GM23248 (cell line): ENCODE measurements at regions not wholly inside any gene's neighbourhood (a gene's known extent, or its start where the extent isn't known, plus 50 kb on each side); places are given as distances from the start of the nearest gene placed in this dataset.
"Not testable (repeated sequence)": the region's sequence is repeated elsewhere in the genome, so short reads cannot be mapped to it uniquely, and the experiment has no call there.

Source experiments
- EZH2 ChIP-seq: fragments of 200-600 bp; sonication (generic); IDR thresholded peaks from 2 replicates; pipeline ENCODE4 v1.6.1; 2018; ENCODE audit warnings: antibody characterized with exemption, mild to moderate bottlenecking; ENCODE audit not compliant: insufficient read depth, poor library complexity, severe bottlenecking
- EZH2phosphoT487 ChIP-seq: fragments of 200-600 bp; sonication (generic); IDR thresholded peaks from 2 replicates; pipeline ENCODE4 v1.6.1; 2018; ENCODE audit warnings: antibody characterized with exemption, moderate library complexity, mild to moderate bottlenecking, low read depth; ENCODE audit not compliant: insufficient read depth

- not testable (repeated sequence) for TF ChIP-seq EZH2, EZH2phosphoT487
Measured at GRCh38 chr9:74080652-74081051, 416.5 kb upstream of the RORB start.
